ENCODE measurements at regions not wholly inside any gene's neighbourhood (a gene's known extent, or its start where the extent isn't known, plus 50 kb on each side); places are given as distances from the start of the nearest gene placed in this dataset.

GRCh38 chr13:106804991-106805390 is 237.1 kb upstream of the ARGLU1 start:
- no peaks in the 10 kb centered on the region for H3K36me3 ChIP-seq (ENCODE audit: control insufficient read depth in 1 of 2, insufficient read depth in 2 of 2, low read length in 2 of 2)
- no peak overlapping the region for H3K9ac ChIP-seq (ENCODE audit: low read depth in 1 of 2, low read length in 2 of 2)
- no peak overlapping the region for H3K27ac ChIP-seq (ENCODE audit: low read depth, low read length)

DNA sequence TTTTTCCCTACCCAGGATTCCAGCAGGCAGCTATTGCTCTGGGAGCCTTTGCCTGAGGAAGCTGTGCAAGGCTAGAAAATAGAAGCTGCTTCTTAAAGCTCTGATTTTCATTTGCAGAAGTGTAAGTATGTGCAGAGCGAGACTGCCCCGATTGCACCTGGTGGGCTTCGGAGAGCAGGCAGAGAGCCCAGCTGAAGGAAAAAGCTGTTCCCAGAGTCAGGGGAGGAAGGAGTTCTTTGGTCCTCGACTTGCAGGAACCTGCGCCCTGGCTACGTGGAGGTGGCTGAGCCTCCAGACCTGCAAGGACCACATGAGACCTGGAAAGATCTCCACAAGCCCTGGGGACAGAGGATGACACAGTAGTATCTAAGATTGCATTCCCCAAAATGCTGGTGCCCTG is 235.0 kb upstream of the ARGLU1 start:
- no peaks in the 10 kb centered on the region for H3K9me3 ChIP-seq (ENCODE audit: control insufficient read depth in 1 of 2, low read length in 2 of 2)
- no peaks in the 10 kb centered on the region for H3K4me1 ChIP-seq (ENCODE audit: control insufficient read depth in 1 of 2, insufficient read depth in 2 of 2, low read length in 2 of 2)
- no peak overlapping the region for H3K4me3 ChIP-seq (ENCODE audit: low read depth in 1 of 2, low read length in 2 of 2)
- no peak overlapping the region for H3K27ac ChIP-seq (ENCODE audit: low read depth, low read length)
- H3K27me3 ChIP-seq (ENCODE audit: control insufficient read depth in 1 of 2, insufficient read depth in 2 of 2, low read length in 2 of 2): no peaks in the 10 kb centered on the region
- no peak overlapping the region for H3K9ac ChIP-seq (ENCODE audit: low read depth in 1 of 2, low read length in 2 of 2)
- H3K36me3 ChIP-seq (ENCODE audit: control insufficient read depth in 1 of 2, insufficient read depth in 2 of 2, low read length in 2 of 2): no peaks in the 10 kb centered on the region

More at GRCh38 chr13:106804991-106805390, 237.1 kb upstream of the ARGLU1 start:
- H3K4me1 ChIP-seq (ENCODE audit: control insufficient read depth in 1 of 2, insufficient read depth in 2 of 2, low read length in 2 of 2): no peaks in the 10 kb centered on the region
- no peaks in the 10 kb centered on the region for H3K9me3 ChIP-seq (ENCODE audit: control insufficient read depth in 1 of 2, low read length in 2 of 2)
- no peak overlapping the region for H3K4me3 ChIP-seq (ENCODE audit: low read depth in 1 of 2, low read length in 2 of 2)
- H3K27me3 ChIP-seq (ENCODE audit: control insufficient read depth in 1 of 2, insufficient read depth in 2 of 2, low read length in 2 of 2): no peaks in the 10 kb centered on the region

DNA sequence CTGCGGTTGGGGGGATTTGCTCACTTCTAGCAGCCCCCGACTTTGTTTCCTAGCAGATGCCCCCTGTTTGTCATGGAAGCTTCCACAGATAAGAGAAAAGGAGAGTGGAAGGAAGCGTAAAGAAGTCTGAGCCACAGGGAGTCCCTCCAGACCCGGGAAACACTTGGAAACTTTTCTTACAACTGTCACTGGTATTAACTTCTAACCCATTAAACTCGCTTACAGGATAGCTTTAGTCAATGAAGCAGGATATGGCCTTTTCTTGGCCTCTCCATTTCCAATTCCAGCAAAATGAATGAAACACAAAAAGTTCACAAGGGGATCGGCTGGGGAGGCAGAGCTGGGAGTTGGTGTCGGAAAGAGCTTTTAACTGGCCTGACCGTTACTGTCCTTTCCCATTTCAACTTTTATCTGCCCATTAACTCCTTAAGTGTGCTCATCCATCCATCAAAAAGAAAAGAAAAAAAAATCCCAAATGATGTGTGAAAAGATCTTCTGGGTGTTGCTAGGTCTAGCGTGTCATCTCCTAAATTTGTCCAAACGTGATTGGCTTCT is 231.9 kb upstream of the ARGLU1 start:
- Histone ChIP-seq H3K27ac (ENCODE audit: low read depth, low read length) (no peak overlapping the region), H3K4me1 (ENCODE audit: control insufficient read depth in 1 of 2, insufficient read depth in 2 of 2, low read length in 2 of 2) (peaks cover 0 to 8% of the 10 kb centered on the region in 2 donors), H3K9me3 (ENCODE audit: control insufficient read depth in 1 of 2, low read length in 2 of 2) (no peaks in the 10 kb centered on the region), H3K9ac (ENCODE audit: low read depth in 1 of 2, low read length in 2 of 2) (no peak overlapping the region), H3K4me3 (ENCODE audit: low read depth in 1 of 2, low read length in 2 of 2) (no peak overlapping the region), H3K27me3 (ENCODE audit: control insufficient read depth in 1 of 2, insufficient read depth in 2 of 2, low read length in 2 of 2) (no peaks in the 10 kb centered on the region), H3K36me3 (ENCODE audit: control insufficient read depth in 1 of 2, insufficient read depth in 2 of 2, low read length in 2 of 2) (no peaks in the 10 kb centered on the region)

DNA sequence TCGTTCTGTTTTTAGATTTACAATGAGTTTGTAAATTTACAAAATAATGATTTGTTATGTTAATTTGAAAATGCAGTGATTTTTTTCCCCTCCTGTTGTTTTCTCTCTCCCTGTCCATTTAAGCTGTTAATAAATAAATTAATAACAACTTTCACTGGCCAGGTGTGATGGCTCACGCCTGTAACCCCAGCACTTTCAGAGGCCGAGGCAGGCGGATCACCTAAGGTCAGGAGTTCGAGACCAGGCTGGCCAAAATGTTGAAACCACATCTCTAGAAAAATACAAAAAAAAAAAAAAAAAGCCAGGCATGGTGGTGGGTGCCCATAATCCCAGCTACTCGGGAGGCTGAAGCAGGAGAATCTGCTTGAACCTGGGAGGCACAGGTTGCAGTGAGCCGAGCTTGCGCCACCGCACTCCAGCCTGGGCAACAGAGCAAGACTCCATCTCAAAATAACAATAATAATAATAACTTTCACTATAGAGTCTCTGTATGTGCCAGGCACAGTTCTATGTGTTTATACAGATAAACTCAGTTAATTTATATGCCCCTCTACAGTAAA is 229.2 kb upstream of the ARGLU1 start:
- Histone ChIP-seq H3K4me3 (ENCODE audit: low read depth in 1 of 2, low read length in 2 of 2) (no peak overlapping the region), H3K27ac (ENCODE audit: low read depth, low read length) (no peak overlapping the region), H3K4me1 (ENCODE audit: control insufficient read depth in 1 of 2, insufficient read depth in 2 of 2, low read length in 2 of 2) (peaks cover 0 to 8% of the 10 kb centered on the region in 2 donors), H3K27me3 (ENCODE audit: control insufficient read depth in 1 of 2, insufficient read depth in 2 of 2, low read length in 2 of 2) (no peaks in the 10 kb centered on the region), H3K9me3 (ENCODE audit: control insufficient read depth in 1 of 2, low read length in 2 of 2) (no peaks in the 10 kb centered on the region), H3K36me3 (ENCODE audit: control insufficient read depth in 1 of 2, insufficient read depth in 2 of 2, low read length in 2 of 2) (no peaks in the 10 kb centered on the region), H3K9ac (ENCODE audit: low read depth in 1 of 2, low read length in 2 of 2) (no peak overlapping the region)

- no peaks in the 10 kb centered on the region for H3K27me3 ChIP-seq (ENCODE audit: control insufficient read depth in 1 of 2, insufficient read depth in 2 of 2, low read length in 2 of 2)
- H3K9me3 ChIP-seq (ENCODE audit: control insufficient read depth in 1 of 2, low read length in 2 of 2): no peaks in the 10 kb centered on the region
- H3K4me3 ChIP-seq (ENCODE audit: low read depth in 1 of 2, low read length in 2 of 2): peak overlapping the region; percentile 16 to 45
- no peak overlapping the region for H3K9ac ChIP-seq (ENCODE audit: low read depth in 1 of 2, low read length in 2 of 2)
- no peak overlapping the region for H3K27ac ChIP-seq (ENCODE audit: low read depth, low read length)
- peaks cover 0 to 8% of the 10 kb centered on the region in 2 donors for H3K4me1 ChIP-seq (ENCODE audit: control insufficient read depth in 1 of 2, insufficient read depth in 2 of 2, low read length in 2 of 2)
- H3K36me3 ChIP-seq (ENCODE audit: control insufficient read depth in 1 of 2, insufficient read depth in 2 of 2, low read length in 2 of 2): no peaks in the 10 kb centered on the region
Observed at GRCh38 chr13:106796280-106797047, 228.5 kb upstream of the ARGLU1 start.

DNA sequence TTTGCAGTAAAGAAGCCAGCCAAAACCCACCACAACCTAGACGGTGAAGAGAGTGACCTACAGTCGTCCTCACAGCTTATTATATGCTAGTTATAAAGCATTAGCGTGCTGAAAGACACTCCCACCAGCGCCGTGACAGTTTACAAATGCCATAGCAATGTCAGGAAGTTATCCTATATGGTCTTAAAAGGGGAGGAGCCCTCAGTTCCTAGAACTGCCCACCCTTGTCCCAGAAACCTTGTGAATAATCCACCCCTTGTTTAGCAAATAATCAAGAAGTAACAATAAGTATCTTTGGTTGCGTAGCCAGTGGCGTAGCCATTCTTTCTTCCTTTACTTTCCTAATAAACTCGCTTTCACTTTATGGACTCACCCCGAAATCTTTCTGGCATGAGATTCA is 227.9 kb upstream of the ARGLU1 start:
- Histone ChIP-seq H3K9me3 (ENCODE audit: control insufficient read depth in 1 of 2, low read length in 2 of 2) (no peaks in the 10 kb centered on the region), H3K9ac (ENCODE audit: low read depth in 1 of 2, low read length in 2 of 2) (no peak overlapping the region), H3K4me3 (ENCODE audit: low read depth in 1 of 2, low read length in 2 of 2) (peak overlapping the region; percentile 16 to 45), H3K36me3 (ENCODE audit: control insufficient read depth in 1 of 2, insufficient read depth in 2 of 2, low read length in 2 of 2) (no peaks in the 10 kb centered on the region), H3K27me3 (ENCODE audit: control insufficient read depth in 1 of 2, insufficient read depth in 2 of 2, low read length in 2 of 2) (no peaks in the 10 kb centered on the region), H3K4me1 (ENCODE audit: control insufficient read depth in 1 of 2, insufficient read depth in 2 of 2, low read length in 2 of 2) (peaks cover 0 to 8% of the 10 kb centered on the region in 2 donors), H3K27ac (ENCODE audit: low read depth, low read length) (no peak overlapping the region)

DNA sequence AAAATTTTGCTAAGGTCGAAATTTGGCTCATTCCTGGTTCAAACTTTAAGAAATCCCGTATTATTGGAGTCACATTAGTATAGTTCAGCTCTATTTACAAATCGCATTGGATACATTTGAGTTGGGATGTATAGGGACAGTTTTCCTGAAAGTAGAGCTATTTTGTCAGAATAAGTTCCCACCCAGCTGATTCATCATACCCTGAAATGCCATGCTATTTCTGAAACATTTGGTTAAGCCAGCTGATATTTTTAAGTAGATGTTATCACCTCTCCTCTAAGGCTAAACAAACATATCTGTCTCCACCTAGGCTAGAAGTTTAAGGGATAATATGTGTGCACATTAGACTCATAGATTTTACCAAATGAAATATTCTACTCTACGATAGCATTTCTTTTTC is 226.2 kb upstream of the ARGLU1 start:
- H3K4me3 ChIP-seq (ENCODE audit: low read depth in 1 of 2, low read length in 2 of 2): no peak overlapping the region
- H3K4me1 ChIP-seq (ENCODE audit: control insufficient read depth in 1 of 2, insufficient read depth in 2 of 2, low read length in 2 of 2): peaks cover 0 to 8% of the 10 kb centered on the region in 2 donors
- no peak overlapping the region for H3K27ac ChIP-seq (ENCODE audit: low read depth, low read length)
- no peaks in the 10 kb centered on the region for H3K36me3 ChIP-seq (ENCODE audit: control insufficient read depth in 1 of 2, insufficient read depth in 2 of 2, low read length in 2 of 2)
- H3K9ac ChIP-seq (ENCODE audit: low read depth in 1 of 2, low read length in 2 of 2): no peak overlapping the region
- no peaks in the 10 kb centered on the region for H3K27me3 ChIP-seq (ENCODE audit: control insufficient read depth in 1 of 2, insufficient read depth in 2 of 2, low read length in 2 of 2)
- H3K9me3 ChIP-seq (ENCODE audit: control insufficient read depth in 1 of 2, low read length in 2 of 2): no peaks in the 10 kb centered on the region

GRCh38 chr13:106789911-106790310 is 222.0 kb upstream of the ARGLU1 start:
- no peaks in the 10 kb centered on the region for H3K4me1 ChIP-seq (ENCODE audit: control insufficient read depth in 1 of 2, insufficient read depth in 2 of 2, low read length in 2 of 2)
- H3K27me3 ChIP-seq (ENCODE audit: control insufficient read depth in 1 of 2, insufficient read depth in 2 of 2, low read length in 2 of 2): no peaks in the 10 kb centered on the region
- H3K36me3 ChIP-seq (ENCODE audit: control insufficient read depth in 1 of 2, insufficient read depth in 2 of 2, low read length in 2 of 2): no peaks in the 10 kb centered on the region
- H3K27ac ChIP-seq (ENCODE audit: low read depth, low read length): no peak overlapping the region
- no peak overlapping the region for H3K4me3 ChIP-seq (ENCODE audit: low read depth in 1 of 2, low read length in 2 of 2)
- no peak overlapping the region for H3K9ac ChIP-seq (ENCODE audit: low read depth in 1 of 2, low read length in 2 of 2)
- H3K9me3 ChIP-seq (ENCODE audit: control insufficient read depth in 1 of 2, low read length in 2 of 2): no peaks in the 10 kb centered on the region

GRCh38 chr13:106786006-106786563 is 218.1 kb upstream of the ARGLU1 start:
- Histone ChIP-seq H3K4me3 (ENCODE audit: low read depth in 1 of 2, low read length in 2 of 2) (no peak overlapping the region), H3K27ac (ENCODE audit: low read depth, low read length) (no peak overlapping the region), H3K4me1 (ENCODE audit: control insufficient read depth in 1 of 2, insufficient read depth in 2 of 2, low read length in 2 of 2) (no peaks in the 10 kb centered on the region), H3K9ac (ENCODE audit: low read depth in 1 of 2, low read length in 2 of 2) (no peak overlapping the region), H3K27me3 (ENCODE audit: control insufficient read depth in 1 of 2, insufficient read depth in 2 of 2, low read length in 2 of 2) (no peaks in the 10 kb centered on the region), H3K9me3 (ENCODE audit: control insufficient read depth in 1 of 2, low read length in 2 of 2) (no peaks in the 10 kb centered on the region), H3K36me3 (ENCODE audit: control insufficient read depth in 1 of 2, insufficient read depth in 2 of 2, low read length in 2 of 2) (no peaks in the 10 kb centered on the region)

GRCh38 chr13:106774621-106775020 is 206.7 kb upstream of the ARGLU1 start:
- H3K27ac ChIP-seq (ENCODE audit: low read depth, low read length): no peak overlapping the region
- H3K4me1 ChIP-seq (ENCODE audit: control insufficient read depth in 1 of 2, insufficient read depth in 2 of 2, low read length in 2 of 2): peaks cover 0 to 10% of the 10 kb centered on the region in 2 donors
- no peaks in the 10 kb centered on the region for H3K36me3 ChIP-seq (ENCODE audit: control insufficient read depth in 1 of 2, insufficient read depth in 2 of 2, low read length in 2 of 2)
- H3K9me3 ChIP-seq (ENCODE audit: control insufficient read depth in 1 of 2, low read length in 2 of 2): no peaks in the 10 kb centered on the region
- H3K4me3 ChIP-seq (ENCODE audit: low read depth in 1 of 2, low read length in 2 of 2): no peak overlapping the region
- H3K27me3 ChIP-seq (ENCODE audit: control insufficient read depth in 1 of 2, insufficient read depth in 2 of 2, low read length in 2 of 2): no peaks in the 10 kb centered on the region
- no peak overlapping the region for H3K9ac ChIP-seq (ENCODE audit: low read depth in 1 of 2, low read length in 2 of 2)

Measured in duodenal mucosa (tissue), 2 donors.